ENCODE measurements at regions not wholly inside any gene's neighbourhood (a gene's known extent, or its start where the extent isn't known, plus 50 kb on each side); places are given as distances from the start of the nearest gene placed in this dataset.

- TF ChIP-seq CTCF (IDR thresholded peaks at IDR 0.05; ENCODE audit: low read depth, low read length, missing input control) (no peak), YY1 (IDR thresholded peaks at IDR 0.05) (no peak), ZBTB33 (IDR thresholded peaks at IDR 0.05) (no peak), TAF1 (conservative IDR thresholded peaks at IDR 0.05) (no peak), RAD21 (IDR thresholded peaks at IDR 0.05) (no peak), RXRA (IDR thresholded peaks at IDR 0.05) (no peak), EGR1 (IDR thresholded peaks at IDR 0.05; ENCODE audit: low read depth in 2 of 2) (no peak)
These were observed 130.4 kb downstream of the DHX15 start for GRCh38 chr4:24453951-24454350.
